ENCODE measurements at regions not wholly inside any gene's neighbourhood (a gene's known extent, or its start where the extent isn't known, plus 50 kb on each side); places are given as distances from the start of the nearest gene placed in this dataset.
A peak's percentile ranks its signal among the peaks of the same experiment; 100 is the strongest.

DNA sequence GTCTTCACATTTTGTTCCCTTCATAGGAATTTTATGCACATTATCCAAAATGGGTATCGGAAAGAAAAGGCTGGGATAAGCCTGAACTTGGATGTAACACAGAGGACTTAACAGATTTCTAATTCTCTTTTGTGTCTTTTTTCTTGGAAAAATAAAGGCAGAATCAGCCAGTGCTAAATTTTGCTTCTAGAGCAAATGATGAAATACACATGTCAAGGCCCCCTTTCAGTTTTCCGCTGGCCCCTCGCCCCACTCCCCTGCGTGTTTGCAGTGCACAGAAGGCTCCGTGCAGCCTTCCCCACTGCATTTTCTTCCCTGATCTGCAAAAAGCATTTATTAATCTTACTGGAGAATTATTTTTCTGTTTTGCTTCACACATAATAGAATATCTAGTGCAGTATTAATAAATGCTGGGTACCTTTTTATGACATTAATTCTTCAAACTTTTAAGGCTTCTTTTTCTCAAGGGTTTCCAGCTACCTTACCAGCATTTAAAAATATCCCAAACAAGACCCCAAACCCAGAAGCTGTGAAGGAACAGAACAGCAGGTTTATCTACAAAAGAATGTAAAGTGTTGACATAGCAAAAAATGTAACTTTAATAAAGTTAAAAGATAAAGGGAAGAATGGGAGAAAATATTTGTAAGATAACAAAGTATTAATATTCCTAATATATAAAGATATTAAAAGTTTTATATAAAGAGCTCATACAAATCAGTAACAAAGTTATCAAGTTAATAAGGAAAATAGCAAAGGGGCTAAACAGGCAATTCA is 81.3 kb upstream of the SPTBN1 start:
- H3K9me1 ChIP-seq (ENCODE audit: control insufficient read depth, insufficient read depth, low read length): no peaks in the 10 kb centered on the region
- in situ Hi-C loops (cut with MboI): no loop called here
- no peaks in the 10 kb centered on the region for H3K79me2 ChIP-seq (ENCODE audit: control insufficient read depth, insufficient read depth, low read length)
- CTCF ChIA-PET (ENCODE audit: low intra/inter-chr PET ratio): no interaction called here
- peaks cover 23 to 40% of the 10 kb centered on the region in 2 experiments; a peak in 4 of 5 replicates for H3K27me3 ChIP-seq (ENCODE audit: control insufficient read depth in 2 of 2, insufficient read depth in 2 of 2, low read length in 2 of 2)
- H4K20me1 ChIP-seq (replicated peaks; ENCODE audit: control insufficient read depth, insufficient read depth, low read length): no peaks in the 10 kb centered on the region
- H3K36me3 ChIP-seq (ENCODE audit: control insufficient read depth, insufficient read depth, low read length): no peaks in the 10 kb centered on the region
- POLR2A ChIA-PET: no interaction called here
- 2% methylated on average over 5 of the region's 5 CpGs for WGBS (ENCODE audit: insufficient coverage, low coverage, missing lambda C conversion rate)
- no peaks in the 10 kb centered on the region for H3K9me3 ChIP-seq (replicated peaks; ENCODE audit: control insufficient read depth, insufficient read depth, low read depth, low read length)
- no peak overlapping the region for H3K4me2 ChIP-seq (ENCODE audit: insufficient read depth, low read length)
- DNase-seq (ENCODE audit: extremely low read depth in 1 of 4, low spot score in 3 of 4) (no peak), FAIRE-seq (no peak), ATAC-seq (no peak)
- H3K9ac ChIP-seq (ENCODE audit: insufficient read depth in 1 of 2, low read depth in 2 of 2, low read length in 2 of 2): no peak overlapping the region
- H3K4me3 ChIP-seq: no peak overlapping the region
- no peak overlapping the region for H3K27ac ChIP-seq (ENCODE audit: extremely low read depth, low read depth, low read length)
- BruUV-seq (replicated peaks): no TSS peak
- no peaks in the 10 kb centered on the region; a peak in 1 of 5 replicates for H3K4me1 ChIP-seq (replicated peaks in 1 of 2; ENCODE audit: control insufficient read depth in 2 of 2, insufficient read depth in 2 of 2, low read length in 2 of 2)
- intact Hi-C loops (cut with micrococcal nuclease): no loop called here
- H2AFZ ChIP-seq (ENCODE audit: low read depth, low read length): no peak overlapping the region
- TF ChIP-seq SNRNP70 (optimal IDR thresholded peaks at IDR 0.05; ENCODE audit: low read depth, low read length) (no peak), ZNF316 (IDR thresholded peaks at IDR 0.05) (peak; percentile 76), MAFF (IDR thresholded peaks at IDR 0.05; ENCODE audit: low read length) (0 out of 2 replicates have a peak, but pooled peaks have one; percentile 15), C11orf30 (IDR thresholded peaks at IDR 0.05; ENCODE audit: low read depth) (peak; percentile 60; the same call in 1 of the 2 replicates), MAFG (tag; conservative IDR thresholded peaks at IDR 0.05) (peak; percentile 49)
- TF ChIP-seq, protein P1, sequence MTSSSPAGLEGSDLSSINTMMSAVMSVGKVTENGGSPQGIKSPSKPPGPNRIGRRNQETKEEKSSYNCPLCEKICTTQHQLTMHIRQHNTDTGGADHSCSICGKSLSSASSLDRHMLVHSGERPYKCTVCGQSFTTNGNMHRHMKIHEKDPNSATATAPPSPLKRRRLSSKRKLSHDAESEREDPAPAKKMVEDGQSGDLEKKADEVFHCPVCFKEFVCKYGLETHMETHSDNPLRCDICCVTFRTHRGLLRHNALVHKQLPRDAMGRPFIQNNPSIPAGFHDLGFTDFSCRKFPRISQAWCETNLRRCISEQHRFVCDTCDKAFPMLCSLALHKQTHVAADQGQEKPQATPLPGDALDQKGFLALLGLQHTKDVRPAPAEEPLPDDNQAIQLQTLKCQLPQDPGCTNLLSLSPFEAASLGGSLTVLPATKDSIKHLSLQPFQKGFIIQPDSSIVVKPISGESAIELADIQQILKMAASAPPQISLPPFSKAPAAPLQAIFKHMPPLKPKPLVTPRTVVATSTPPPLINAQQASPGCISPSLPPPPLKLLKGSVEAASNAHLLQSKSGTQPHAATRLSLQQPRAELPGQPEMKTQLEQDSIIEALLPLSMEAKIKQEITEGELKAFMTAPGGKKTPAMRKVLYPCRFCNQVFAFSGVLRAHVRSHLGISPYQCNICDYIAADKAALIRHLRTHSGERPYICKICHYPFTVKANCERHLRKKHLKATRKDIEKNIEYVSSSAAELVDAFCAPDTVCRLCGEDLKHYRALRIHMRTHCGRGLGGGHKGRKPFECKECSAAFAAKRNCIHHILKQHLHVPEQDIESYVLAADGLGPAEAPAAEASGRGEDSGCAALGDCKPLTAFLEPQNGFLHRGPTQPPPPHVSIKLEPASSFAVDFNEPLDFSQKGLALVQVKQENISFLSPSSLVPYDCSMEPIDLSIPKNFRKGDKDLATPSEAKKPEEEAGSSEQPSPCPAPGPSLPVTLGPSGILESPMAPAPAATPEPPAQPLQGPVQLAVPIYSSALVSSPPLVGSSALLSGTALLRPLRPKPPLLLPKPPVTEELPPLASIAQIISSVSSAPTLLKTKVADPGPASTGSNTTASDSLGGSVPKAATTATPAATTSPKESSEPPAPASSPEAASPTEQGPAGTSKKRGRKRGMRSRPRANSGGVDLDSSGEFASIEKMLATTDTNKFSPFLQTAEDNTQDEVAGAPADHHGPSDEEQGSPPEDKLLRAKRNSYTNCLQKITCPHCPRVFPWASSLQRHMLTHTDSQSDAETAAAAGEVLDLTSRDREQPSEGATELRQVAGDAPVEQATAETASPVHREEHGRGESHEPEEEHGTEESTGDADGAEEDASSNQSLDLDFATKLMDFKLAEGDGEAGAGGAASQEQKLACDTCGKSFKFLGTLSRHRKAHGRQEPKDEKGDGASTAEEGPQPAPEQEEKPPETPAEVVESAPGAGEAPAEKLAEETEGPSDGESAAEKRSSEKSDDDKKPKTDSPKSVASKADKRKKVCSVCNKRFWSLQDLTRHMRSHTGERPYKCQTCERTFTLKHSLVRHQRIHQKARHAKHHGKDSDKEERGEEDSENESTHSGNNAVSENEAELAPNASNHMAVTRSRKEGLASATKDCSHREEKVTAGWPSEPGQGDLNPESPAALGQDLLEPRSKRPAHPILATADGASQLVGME (CRISPR knock-in tag; IDR thresholded peaks at IDR 0.05): no peak

All from K562 (cell line).